GM18868 (cell line): ENCODE measurements at regions not wholly inside any gene's neighbourhood (a gene's known extent, or its start where the extent isn't known, plus 50 kb on each side); places are given as distances from the start of the nearest gene placed in this dataset.
"Not testable (repeated sequence)": the region's sequence is repeated elsewhere in the genome, so short reads cannot be mapped to it uniquely, and the experiment has no call there.

ENCODE experiments used
- ATAC-seq: cut with Tn5 transposase; IDR thresholded peaks from one replicate; pipeline ENCODE4 v1.9.1; 2021; ENCODE audit warnings: mild to moderate bottlenecking, moderate library complexity; ENCODE audit not compliant: unreplicated experiment

- ATAC-seq = no peak
Observed at GRCh38 chr3:152891678-152892077, 56.7 kb downstream of the P2RY1 start.

- no peak for ATAC-seq
Observed at GRCh38 chr3:152892446-152892845, 57.5 kb downstream of the P2RY1 start.

- ATAC-seq = no peak
Observed at GRCh38 chr3:152893647-152894046, 58.7 kb downstream of the P2RY1 start.

- ATAC-seq = no peak
Observed at GRCh38 chr3:152899306-152899705, 64.4 kb downstream of the P2RY1 start.

- ATAC-seq = no peak
Observed at GRCh38 chr3:152902141-152902669, 67.3 kb downstream of the P2RY1 start.

- ATAC-seq = no peak
Observed at GRCh38 chr3:152905631-152906030, 70.7 kb downstream of the P2RY1 start.

- ATAC-seq = no peak
Observed at GRCh38 chr3:152909180-152909883, 74.4 kb downstream of the P2RY1 start.

DNA sequence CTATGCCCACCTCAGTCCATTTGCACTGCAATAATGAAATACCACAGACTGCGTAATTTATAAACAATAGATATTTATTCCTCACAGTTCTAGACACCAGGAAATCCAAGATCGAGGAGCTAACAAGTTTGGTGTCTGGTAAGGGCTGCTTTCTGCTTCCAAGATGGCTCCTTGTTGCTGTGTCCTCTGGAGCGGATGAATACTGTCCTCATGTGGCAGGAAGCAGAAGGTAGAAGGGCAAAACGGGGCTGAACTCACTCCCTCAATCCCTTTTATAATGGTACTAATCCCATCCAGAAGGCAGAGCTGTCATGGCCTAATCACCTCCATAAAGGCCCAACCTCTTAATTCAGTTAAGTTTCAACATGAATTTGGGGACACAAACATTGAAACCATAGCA lies 75.3 kb downstream of the P2RY1 start:
- no peak for ATAC-seq

DNA sequence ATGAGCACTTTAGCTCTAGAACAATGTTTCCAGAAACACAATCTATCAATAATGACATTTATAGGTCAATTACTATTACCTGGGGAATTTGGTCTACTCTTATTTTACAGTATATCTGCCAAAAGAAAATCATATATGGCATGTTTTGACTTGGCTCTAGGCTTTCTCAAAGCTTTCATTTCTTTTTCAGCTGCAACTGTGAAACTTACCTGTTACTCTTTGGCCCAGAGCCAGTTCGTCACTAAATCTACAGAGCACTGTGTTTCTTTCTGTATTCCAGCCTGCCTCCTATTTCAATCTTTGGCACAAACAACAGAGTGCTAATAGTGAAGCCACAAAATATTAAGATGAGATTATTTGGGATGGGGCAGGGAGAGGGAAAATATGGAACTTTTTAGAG lies 76.0 kb downstream of the P2RY1 start:
- ATAC-seq = no peak

- ATAC-seq = not testable (repeated sequence)
Observed at GRCh38 chr3:152914743-152915142, 79.8 kb downstream of the P2RY1 start.

- ATAC-seq = no peak
Observed at GRCh38 chr3:152915695-152916094, 80.8 kb downstream of the P2RY1 start.

- no peak for ATAC-seq
Observed at GRCh38 chr3:152916753-152917279, 81.9 kb downstream of the P2RY1 start.

GRCh38 chr3:152921351-152921750 lies 86.4 kb downstream of the P2RY1 start:
- no peak for ATAC-seq

- no peak for ATAC-seq
Observed at GRCh38 chr3:152922554-152922953, 87.6 kb downstream of the P2RY1 start.

DNA sequence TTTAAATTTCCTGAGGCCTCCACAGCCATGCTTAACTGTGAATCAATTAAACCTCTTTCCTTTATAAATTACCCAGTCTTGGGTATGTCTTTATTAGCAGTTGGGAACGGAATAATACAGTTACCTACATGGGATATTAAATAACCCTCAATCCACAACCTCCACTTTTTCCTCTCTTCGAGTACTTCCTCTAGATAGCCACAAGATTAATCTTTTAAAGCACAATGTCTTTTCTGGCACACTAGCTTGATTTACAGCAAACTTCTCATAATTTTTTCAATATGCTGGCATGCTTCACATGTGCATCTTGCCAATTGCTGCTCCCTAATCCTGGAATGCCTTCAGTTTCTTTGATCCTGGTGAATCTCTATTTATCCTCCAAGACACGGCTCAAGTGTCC lies 92.2 kb downstream of the P2RY1 start:
- ATAC-seq = no peak

- ATAC-seq = no peak
Observed at GRCh38 chr3:152930516-152930915, 95.6 kb downstream of the P2RY1 start.

- no peak for ATAC-seq
Observed at GRCh38 chr3:152937234-152937633, 102.3 kb downstream of the P2RY1 start.

GRCh38 chr3:152938974-152939636 lies 104.2 kb downstream of the P2RY1 start:
- no peak for ATAC-seq

DNA sequence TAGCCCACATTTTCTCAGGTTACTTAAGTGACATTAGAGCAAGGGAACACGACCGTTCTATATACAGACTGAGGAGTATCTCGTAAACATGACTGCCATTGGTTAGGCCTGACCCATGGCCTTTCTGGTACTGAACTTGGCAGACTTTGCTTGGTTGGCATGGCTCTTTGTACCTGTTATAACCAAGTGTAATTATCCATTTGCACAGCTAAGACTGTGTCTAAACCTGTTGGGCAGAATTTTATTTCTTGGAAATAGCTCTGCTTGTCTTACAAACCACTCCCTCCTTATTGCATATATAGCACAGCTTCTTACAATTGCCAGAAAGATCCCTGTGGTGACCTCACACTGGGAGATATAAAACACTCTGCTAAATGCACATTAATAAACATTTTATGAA lies 106.9 kb downstream of the P2RY1 start:
- ATAC-seq = no peak

DNA sequence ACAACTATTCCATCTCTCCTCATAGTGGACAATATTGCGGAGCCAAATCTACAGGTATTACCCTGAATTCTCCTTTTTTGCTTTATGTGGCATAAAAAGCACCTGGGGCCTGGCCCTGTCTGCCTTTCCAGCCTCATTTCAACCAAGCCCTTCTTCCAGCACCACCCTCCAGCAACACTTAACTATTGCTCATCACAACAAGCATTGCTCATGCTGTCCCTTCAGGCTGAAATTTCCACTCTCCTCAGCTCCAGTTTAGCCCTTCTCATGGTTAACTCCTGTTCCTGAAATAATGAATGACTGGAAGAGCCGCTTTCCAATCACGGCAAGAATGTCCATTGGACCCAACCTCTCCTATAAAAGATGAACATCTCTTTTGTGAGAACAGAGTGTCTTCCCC lies 107.4 kb downstream of the P2RY1 start:
- no peak for ATAC-seq

DNA sequence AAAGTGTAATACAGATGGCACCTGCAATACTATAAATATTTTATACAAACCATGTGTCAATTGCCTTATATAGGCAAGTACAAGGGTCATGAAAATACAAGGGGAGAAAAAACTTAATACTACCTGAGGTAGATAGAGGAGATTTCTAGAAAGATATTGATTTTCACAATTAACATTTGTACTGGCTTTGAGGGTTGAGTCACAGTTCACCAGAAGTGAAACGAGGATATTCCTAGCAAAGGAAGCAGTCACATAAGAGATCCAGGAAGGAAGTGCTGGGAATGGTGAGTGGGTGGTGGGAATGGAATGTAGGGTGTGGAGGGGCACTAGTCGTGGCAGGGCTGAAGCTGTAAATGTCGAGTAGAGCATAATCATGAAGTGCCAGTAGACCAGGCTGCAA lies 108.7 kb downstream of the P2RY1 start:
- no peak for ATAC-seq

DNA sequence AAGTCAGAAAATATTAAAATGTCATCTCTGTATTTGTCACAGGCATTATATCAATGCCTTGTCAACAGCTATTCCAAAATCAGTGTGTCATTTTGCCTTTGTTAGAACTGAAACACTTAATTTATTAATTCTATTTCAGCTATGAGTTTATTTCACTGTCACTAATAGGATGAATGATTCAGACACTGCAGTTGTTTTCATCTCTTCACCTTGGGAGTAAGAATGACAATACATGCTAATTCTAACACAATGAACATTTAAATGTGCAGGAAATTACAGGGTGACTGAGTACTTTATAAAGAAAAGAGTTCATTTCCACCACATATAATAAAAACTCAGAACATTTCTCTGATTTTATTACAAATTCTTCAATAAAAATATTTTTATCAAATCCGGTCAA lies 109.7 kb downstream of the P2RY1 start:
- ATAC-seq = no peak
